ENCODE measurements at regions not wholly inside any gene's neighbourhood (a gene's known extent, or its start where the extent isn't known, plus 50 kb on each side); places are given as distances from the start of the nearest gene placed in this dataset.

DNA sequence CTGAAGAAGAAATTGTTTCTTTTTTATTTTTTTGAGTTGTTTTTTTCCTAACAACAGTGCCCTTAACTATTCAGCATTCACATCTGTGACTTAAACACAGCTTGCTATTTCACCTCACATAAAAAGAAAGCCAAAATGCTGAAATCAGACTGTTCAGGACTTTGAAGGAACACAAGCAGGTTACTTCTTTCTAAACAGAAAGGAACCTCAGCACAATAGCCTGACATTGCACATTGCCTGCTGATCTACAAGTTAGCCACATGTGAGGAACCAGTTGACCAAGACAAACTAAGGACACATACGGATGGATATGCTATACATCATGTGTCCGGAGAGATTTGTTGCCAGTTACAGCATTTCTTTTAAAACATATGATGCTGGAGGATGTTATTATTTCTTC lies 331.1 kb downstream of the FSIP2 start:
- no peak for TF ChIP-seq CCAR2 (IDR thresholded peaks at IDR 0.05; ENCODE audit: low read depth, low read length)
- no peak for TF ChIP-seq HNRNPLL (IDR thresholded peaks at IDR 0.05; ENCODE audit: low read depth, low read length, poor library complexity, severe bottlenecking)
- no peak for TF ChIP-seq ZNF639 (CRISPR knock-in tag; conservative IDR thresholded peaks at IDR 0.05 in 1 of 2, IDR thresholded peaks at IDR 0.05 in 1 of 2)
- no peak for TF ChIP-seq ZFP36 (IDR thresholded peaks at IDR 0.05; ENCODE audit: low read depth, low read length, partially characterized antibody)
- no peak for TF ChIP-seq ELK3 (CRISPR knock-in tag; IDR thresholded peaks at IDR 0.05)
- no peak for TF ChIP-seq ELF2 (CRISPR knock-in tag; IDR thresholded peaks at IDR 0.05)
- TF ChIP-seq RBM15 (IDR thresholded peaks at IDR 0.05; ENCODE audit: insufficient read depth, low read length): no peak
- no peak for TF ChIP-seq ZBED1 (IDR thresholded peaks at IDR 0.05)
- no peak for TF ChIP-seq SRSF3 (IDR thresholded peaks at IDR 0.05; ENCODE audit: insufficient read depth, low read length)
- no peak for TF ChIP-seq SMAD3 (CRISPR knock-in tag; conservative IDR thresholded peaks at IDR 0.05)
- TF ChIP-seq, protein P1, sequence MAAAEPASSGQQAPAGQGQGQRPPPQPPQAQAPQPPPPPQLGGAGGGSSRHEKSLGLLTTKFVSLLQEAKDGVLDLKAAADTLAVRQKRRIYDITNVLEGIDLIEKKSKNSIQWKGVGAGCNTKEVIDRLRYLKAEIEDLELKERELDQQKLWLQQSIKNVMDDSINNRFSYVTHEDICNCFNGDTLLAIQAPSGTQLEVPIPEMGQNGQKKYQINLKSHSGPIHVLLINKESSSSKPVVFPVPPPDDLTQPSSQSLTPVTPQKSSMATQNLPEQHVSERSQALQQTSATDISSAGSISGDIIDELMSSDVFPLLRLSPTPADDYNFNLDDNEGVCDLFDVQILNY (CRISPR knock-in tag; IDR thresholded peaks at IDR 0.05): no peak
- no peak for DNase-seq (ENCODE audit: extremely low read depth in 1 of 4, low spot score in 3 of 4)
- Histone ChIP-seq H3K4me1 (replicated peaks in 1 of 2; ENCODE audit: control insufficient read depth in 2 of 2, insufficient read depth in 2 of 2, low read length in 2 of 2) (no peaks in the 10 kb centered on the region), H4K20me1 (replicated peaks; ENCODE audit: control insufficient read depth, insufficient read depth, low read length) (no peaks in the 10 kb centered on the region), H3K4me2 (ENCODE audit: insufficient read depth, low read length) (no peak overlapping the region), H3K79me2 (ENCODE audit: control insufficient read depth, insufficient read depth, low read length) (no peaks in the 10 kb centered on the region), H3K36me3 (ENCODE audit: control insufficient read depth, insufficient read depth, low read length) (no peaks in the 10 kb centered on the region), H3K9ac (ENCODE audit: insufficient read depth in 1 of 2, low read depth in 2 of 2, low read length in 2 of 2) (no peak overlapping the region), H2AFZ (ENCODE audit: low read depth, low read length) (no peak overlapping the region), H3K27ac (ENCODE audit: extremely low read depth, low read depth, low read length) (no peak overlapping the region), H3K27me3 (ENCODE audit: control insufficient read depth in 2 of 2, insufficient read depth in 2 of 2, low read length in 2 of 2) (no peaks in the 10 kb centered on the region), H3K9me3 (replicated peaks; ENCODE audit: control insufficient read depth, insufficient read depth, low read depth, low read length) (no peaks in the 10 kb centered on the region; the same call in none of the 2 replicates), H3K9me1 (ENCODE audit: control insufficient read depth, insufficient read depth, low read length) (no peaks in the 10 kb centered on the region), H3K4me3 (no peak overlapping the region)
- in situ Hi-C loops (cut with MboI): no loop called here
- FAIRE-seq: no peak
- intact Hi-C loops (cut with micrococcal nuclease): no loop called here
- no TSS peak for BruUV-seq (replicated peaks)
- WGBS (ENCODE audit: insufficient coverage, low coverage, missing lambda C conversion rate): 3% methylated on average over 2 of the region's 2 CpGs
- CTCF ChIA-PET (ENCODE audit: low intra/inter-chr PET ratio): no interaction called here
- no peak for ATAC-seq
- POLR2A ChIA-PET: no interaction called here
